Non-pigmented ciliary epithelial cell (primary cell): ENCODE measurements at regions not wholly inside any gene's neighbourhood (a gene's known extent, or its start where the extent isn't known, plus 50 kb on each side); places are given as distances from the start of the nearest gene placed in this dataset.
"Not testable (repeated sequence)": the region's sequence is repeated elsewhere in the genome, so short reads cannot be mapped to it uniquely, and the experiment has no call there.

Experiments
- DNase-seq: peaks from one replicate; pipeline ENCODE4 v3.0.0-alpha.2; 2010; ENCODE audit warnings: low read depth

DNA sequence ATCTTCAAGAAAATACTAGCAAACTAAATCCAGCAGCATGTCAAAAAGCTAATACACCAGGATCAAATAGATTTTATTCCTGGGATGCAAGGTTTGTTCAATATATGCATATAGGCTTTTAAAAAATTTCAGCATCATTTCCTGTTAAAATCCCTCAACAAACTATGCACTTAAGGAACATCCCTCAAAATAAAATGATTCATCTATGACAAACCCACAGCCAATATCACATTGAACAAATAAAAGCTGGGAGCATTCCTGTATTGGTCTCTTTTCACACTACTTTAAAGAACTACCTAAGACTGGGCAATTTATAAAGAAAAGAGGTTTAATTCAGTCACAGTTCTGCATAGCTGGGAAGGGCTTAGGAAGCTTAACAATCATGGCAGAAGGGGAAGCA, 726.7 kb downstream of the GRXCR1 start:
- no peak for DNase-seq

DNA sequence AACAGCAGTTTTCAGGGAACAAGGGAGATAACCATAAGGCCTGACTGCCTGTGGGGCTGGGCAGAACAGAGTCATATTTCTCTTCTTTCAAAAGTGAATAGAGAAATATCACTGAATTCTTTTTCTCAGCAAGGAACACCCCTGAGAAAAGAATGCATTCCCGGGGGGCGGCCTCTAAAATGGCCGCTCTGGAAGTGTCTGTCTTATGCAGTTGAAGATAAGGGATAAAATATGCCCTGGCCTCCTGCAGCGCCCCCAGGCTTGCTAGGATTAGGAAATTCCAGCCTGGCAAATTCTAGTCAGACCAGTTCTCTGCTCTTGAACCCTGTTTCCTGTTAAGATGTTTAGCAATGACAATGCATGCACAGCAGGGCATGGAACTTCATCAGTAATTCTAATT, 745.4 kb downstream of the GRXCR1 start:
- not testable (repeated sequence) for DNase-seq

DNA sequence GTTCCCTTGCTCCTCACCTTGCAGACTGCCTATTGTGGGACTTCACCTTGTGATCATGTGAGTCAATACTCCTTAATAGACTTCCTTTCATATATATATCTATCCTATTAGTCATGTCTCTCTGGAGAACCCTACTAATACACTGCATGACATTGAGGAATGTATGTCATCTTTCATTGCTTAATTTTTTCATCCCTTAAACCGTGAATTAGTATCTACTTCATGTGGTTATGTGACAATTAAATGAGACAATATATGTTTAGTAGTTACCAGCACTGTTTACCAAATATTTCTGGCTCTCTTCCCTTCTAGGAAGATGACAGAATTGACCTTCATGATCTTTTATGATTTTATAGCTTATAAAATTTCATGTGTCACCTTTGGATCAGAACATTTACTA, 759.5 kb downstream of the GRXCR1 start:
- DNase-seq: no peak

DNA sequence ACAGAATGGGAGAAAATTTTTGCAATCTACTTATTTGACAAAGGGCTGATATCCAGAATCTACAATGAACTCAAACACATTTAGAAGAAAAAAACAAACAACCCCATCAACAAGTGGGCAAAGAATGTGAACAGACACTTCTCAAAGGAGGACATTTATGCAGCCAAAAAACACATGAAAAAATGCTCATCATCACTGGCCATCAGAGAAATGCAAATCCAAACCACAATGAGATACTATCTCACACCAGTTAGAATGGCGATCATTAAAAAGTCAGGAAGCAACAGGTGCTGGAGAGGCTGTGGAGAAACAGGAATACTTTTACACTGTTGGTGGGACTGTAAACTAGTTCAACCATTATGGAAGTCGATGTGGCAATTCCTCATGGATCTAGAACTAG, 767.0 kb downstream of the GRXCR1 start:
- DNase-seq: not testable (repeated sequence)

DNA sequence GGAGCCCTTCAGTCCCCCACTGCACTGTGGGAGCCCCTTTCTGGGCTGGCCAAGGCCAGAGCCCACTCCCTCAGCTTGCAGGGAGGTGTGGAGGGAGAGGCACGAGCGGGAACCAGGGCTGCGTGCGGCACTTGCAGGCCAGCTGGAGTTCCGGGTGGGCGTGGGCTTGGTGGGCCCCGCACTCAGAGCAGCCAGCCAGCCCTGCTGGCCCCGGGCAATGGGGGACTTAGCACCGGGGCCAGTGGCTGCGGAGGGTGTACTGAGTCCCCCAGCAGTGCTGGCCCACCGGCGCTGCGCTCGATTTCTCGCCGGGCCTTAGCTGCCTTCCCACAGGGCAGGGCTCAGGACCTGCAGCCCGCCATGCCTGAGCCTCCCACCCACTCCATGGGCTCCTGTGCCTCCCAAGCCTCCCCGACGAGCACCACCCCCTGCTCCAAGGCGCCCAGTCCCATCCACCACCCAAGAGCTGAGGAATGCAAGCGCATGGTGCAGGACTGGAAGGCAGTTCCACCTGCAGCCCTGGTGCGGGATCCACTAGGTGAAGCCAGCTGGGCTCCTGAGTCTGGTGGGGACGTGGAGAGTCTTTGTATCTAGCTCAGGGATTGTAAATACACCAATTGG, 776.2 kb downstream of the KCTD8 start:
- DNase-seq: not testable (repeated sequence)

DNA sequence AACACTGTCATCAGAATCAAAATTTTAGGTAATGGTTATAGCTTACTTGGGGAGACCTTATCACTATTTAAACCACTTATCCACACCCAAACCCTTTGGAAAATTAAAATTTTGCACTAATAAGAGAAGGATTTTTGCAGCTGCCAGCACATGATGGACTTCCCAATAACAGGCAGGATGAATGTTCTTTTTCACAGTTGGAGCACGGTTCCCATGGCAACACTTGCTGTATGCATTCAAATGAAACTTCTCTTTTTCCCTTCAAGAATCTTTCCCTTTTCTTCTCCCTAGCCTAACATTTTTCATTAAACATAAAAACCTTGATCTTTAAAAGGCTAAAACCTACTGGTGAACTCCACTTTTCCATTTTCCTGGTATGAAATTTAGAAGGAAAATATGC, 768.2 kb downstream of the KCTD8 start:
- DNase-seq: no peak

DNA sequence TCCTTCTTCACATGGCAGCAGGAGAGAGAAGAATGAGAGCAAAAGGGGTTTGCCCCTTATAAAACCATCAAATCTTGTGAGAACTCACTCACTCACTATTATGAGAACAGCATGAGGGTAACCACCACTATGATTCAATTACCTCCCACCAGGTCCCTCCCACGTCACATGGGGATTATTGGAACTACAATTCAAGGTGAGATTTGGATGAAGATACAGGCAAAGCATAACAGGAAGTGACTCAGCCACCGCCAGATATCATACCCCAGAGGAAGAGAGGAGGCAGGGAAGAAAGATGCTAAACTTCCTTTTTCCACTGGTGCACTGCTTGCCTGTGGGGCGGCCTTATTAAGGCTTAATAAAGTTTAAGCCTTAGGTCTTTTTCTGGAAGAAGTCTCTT, 766.1 kb downstream of the KCTD8 start:
- DNase-seq: no peak

DNA sequence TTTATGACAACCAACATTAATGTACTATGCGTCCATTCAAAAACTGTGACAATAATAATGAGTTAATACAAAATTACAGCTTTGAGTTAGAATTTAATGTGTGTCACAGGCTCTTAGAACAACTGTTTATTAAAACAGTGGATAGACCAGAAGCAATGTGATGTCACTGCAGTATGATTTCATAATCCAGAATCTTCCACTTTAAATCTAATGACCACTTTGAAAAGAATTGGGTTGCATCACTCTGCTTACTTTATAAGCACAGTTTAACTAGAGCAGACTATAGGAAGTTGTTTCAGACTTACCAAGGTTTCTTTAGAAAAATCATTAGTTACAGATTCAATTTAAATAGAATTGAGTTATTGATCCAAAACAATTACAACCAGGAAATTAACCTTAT, 758.5 kb downstream of the KCTD8 start:
- no peak for DNase-seq

DNA sequence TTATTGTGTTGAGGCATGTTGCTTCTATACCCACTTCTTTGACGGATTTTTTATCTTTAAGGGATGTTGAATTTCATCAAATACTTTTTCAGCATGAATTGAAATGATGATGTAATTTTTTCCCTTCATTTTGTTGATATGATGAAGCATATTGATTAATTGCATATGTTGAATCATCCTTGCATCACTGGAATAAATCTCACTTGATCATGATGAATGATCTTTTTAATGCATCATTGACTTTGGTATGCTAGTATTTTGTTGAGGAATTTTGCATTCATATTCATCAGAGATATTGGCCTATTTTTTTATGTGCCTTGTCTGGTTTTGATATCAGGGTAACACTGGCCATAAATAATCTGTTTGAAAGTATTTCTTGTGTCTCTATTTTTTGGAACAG, 754.7 kb downstream of the KCTD8 start:
- DNase-seq: no peak

DNA sequence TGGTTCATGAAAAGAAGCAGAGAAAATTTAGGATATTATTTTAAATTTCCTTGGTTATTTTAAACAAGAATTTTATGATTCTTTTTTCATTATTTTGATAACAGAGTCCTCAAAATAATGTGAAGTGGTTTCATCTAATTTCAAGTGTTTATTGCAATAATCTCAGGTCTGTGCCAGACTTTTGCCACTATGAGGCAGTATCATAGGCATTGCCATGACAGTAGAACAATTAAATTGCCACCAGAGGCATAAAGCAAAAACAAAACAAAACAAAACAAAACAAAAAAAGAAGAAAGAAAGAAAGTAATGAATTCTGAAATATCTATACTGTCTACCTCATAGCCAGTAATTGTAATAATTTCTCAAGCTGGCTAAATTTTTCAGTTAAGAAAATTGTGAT, 739.2 kb downstream of the KCTD8 start:
- DNase-seq: no peak

DNA sequence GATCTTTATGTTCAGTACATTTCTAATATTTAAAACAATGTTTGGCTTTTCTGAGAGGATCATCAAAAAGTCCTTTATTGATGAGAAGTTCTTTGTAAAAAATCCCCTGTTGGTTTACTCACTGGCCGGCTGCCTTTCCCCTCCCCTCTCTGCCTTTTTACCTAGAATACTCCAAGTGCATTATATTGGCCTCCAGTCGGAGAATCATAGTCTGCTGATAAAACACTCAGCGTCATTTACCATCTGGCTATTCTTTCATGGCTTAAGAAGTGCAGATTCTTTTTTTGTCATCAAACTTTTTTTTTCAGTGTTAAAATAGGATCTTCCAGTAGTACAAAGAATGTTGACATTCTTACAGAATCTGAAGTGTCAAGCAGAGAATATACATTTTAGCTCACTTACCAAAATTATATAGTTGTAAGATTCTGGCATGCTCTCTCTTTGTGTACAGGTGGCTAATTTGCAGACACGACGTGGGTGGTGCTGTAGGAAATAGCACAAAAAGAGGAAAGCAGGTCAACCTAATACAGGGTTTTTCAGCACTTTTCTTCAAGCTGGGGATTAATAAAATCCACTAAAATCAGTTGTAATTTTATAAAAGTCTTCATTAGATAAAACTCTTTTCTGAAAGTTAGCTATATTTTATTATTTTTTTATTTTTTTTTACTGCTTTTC, 731.8 kb downstream of the KCTD8 start:
- DNase-seq: no peak

DNA sequence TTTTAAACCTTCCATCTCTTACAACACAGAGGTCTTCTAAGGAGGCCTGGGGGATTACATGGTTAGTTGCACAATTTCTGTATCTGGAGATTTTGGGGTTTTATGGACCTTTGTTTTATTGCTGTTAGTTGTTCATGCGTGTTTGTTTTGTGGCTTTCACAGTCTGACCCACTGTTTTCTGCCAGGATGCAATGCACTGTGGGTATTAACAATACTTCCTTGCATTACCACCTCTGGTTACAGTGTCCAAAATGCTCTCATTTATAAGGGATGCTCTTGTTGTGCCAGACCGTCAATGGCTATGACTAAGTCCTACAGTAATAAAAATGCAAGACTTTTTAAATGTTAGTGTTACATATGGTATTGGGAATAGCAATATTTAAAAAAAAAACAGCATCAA, 730.2 kb downstream of the KCTD8 start:
- DNase-seq: no peak

DNA sequence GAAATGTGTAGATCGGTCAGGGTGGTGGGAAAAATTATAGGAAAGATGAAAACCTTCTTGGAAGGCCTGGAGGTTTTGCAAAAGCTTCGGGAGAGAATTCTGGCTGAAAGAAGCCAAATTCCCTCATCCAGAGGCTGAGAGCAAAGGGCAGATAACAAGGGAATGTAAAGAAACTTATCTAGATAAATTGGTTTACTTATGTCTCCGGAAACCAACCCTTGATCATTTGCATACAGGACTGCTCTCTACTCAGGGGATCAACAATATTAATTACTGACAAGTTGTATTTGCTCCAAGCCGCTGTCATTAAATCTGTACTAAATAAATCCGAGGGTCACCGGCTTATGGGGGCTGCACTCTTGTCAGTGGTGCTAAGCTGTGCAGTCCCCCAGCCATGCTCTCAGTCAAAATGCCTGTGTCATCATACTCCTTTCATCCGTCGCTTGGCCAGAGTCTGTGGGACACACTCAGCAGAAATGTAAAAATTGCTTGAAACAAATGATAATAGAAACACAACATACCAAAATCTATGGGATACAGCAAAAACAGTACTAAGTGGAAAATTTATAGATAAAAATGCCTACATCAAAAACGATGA, 715.7 kb downstream of the KCTD8 start:
- no peak for DNase-seq

DNA sequence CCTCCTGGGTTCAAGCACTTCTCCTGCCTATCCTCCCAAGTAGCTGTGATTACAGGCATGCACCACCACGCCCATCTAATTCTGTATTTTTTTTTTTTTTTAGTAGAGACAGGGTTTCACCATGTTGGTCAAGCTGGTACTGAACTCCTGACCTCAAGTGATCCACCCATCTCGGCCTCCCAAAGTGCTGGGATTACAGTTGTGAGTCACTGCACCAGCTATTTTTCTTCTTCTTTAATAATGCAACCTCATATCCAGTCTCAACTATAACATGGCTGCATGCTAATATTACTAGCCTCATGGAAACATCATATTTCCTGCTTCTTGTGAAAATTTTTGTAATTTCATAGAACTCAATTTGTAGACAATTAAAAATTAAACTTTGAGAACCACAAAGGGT, 706.5 kb downstream of the KCTD8 start:
- no peak for DNase-seq

DNA sequence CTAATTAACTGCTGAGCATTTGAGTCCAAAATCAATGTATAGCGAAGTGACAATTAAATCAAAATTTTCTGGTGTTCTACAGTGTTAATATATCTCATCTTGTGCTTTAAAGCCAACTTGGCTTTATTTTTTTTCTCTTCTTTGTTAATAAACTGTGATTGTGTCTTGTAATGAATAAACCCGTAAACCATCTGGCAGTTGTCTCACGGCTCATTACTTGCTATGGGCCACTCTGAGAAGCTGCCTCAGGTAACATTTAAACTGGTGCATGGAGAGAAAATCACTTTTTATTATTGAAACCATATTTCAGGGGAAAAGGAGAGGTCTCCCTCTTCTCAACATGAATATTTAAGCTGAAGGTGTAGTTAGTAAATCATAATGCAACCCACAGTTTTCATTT, 694.0 kb downstream of the KCTD8 start:
- DNase-seq: no peak

DNA sequence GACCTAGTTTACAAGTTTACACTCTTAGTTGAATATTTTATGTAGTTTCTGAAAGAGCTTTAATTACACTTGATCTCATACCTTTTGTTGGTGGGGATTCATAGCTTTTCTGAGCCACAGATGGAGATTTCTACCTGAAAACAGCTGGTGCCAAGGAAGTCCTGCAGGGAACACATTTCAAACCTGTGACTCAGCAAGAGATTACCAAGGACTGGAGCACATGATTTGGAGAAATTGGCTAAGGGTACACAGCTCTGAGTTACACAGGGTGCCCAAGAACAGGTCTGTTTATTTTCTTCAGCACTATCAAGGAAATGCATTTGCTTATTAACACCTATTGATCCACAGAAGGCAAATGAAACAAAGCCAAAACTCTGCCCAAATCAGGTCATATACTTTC, 691.5 kb downstream of the KCTD8 start:
- DNase-seq: no peak

DNA sequence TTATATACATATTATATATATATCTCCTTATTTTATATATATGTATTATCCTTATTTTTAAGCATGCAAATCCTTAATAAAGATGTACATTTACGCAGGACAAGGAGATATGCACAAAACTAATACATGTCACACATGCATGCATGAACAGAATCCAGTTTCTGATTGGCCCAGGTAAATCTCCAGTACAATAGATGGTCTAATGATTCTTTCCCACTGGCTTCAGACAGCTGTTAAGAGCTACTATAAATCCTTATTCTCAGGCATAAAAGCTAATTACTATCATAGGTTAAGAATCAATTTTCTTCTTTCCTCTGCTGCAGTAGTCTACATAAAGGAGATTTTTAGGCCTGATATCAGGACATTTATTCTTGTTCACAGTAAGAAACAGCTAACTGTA, 689.8 kb downstream of the KCTD8 start:
- no peak for DNase-seq

DNA sequence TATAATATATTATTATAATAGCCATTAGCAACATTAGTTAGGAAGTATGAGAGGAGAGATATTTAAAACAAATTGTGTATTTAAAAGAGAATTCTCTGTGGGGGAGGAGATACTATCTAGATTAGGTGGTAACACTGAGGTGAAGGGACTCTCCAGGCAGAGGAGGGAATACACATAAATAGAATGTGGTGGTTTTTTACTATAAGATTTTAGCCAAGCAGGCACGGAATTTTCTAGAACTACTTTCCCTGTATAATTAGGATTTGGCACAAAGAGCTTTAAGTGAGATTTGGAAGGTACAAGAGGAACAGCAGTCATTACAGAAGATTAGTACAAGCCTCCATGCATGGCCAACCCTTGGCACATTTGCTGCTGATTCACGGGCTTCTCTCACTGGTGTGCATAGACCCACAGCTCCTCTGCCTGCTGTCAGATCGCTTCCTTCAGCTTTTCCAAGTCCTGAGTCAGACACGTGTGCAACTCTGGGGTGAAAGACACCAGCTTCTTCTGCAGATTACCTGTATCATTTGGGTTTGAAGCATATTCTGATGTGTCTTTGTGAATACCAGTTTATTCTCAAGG, 685.5 kb downstream of the KCTD8 start:
- DNase-seq: no peak

DNA sequence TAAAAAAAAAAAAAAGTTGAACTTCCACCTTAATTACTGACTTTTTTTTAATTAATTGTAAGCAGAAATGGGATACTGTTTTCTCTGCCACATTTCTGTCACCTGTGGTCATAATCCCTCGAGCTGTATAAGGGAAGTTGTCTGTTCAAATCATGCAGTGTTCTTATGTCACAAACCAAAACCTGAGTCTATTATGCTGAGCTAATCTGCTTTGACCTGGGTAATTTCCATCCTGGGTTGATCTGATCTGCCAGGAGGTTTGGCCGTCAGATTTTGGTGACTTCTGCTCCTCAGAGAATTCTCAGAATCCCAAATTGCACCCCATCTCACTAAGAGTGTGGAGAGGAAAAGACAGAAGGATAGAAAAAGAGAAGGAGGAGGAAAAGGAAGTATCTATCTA, 683.1 kb downstream of the KCTD8 start:
- no peak for DNase-seq

DNA sequence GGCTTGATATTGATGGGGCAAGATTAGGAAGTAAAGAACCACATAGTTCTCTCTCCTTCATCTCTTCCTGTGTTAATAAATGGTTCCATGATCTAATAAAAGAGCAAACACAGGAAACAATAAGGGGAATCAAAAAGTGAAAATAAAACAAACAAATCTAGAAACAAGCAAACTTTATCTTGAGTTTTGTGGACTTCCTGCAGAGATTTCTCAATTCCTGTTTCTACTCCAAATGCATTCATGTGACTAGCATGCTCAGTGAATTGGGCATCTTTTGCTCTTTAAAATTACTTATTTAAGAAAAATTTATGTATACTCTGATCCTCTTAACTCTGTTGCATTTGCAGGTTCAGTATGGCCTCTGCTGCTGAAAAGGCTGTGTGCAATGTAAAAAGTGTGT, 682.0 kb downstream of the KCTD8 start:
- DNase-seq: no peak

DNA sequence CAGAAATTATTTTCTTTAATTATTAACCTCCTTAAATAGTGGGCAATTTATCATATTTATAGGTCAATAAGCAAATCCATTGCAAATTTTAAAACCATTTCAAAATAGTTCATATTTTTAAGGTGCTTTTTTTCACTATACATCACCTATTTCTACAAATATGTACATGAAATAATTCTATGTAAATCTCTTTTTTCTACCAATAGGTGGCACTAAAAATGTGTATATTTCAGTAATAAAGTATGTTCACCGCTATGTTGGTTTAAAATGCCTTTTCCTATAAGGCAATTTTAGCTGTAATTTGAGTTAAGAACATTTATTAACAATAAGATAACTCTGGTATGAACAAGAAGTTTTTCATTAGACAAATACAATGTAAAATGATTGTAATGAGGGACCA, 672.2 kb downstream of the KCTD8 start:
- DNase-seq: no peak

DNA sequence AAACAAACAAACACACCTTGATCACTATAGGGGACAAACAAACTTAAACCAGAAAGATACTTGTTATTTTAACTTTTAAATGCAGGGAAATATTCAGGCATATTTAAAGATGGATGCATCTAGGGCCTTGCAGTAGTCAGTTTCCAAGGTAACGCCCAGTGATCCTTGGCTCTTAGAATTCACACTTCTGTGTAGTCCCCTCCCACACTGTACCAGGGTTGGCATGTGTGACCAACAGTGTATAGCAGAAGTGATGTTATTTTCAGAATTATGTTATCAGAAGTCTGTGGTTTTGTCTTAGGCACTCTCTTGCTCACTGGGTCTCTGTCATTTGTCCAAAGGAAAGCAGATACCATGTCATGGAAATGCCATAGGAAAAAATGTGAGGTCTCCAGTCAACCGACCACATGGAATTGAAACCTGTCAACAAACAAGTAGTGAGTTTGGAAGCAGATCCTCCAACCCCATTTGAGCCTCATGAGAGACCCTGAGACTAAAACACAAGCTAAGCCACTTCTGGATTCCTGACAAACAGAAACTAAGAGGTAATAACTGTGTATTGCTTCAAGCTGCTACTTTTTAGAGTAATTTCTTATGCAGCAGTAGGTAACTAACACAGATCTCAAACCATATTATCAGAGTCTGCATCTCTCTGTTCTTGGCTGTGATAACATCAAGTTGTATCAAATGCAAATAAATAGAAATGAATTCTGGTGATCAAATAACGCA, 670.3 kb downstream of the KCTD8 start:
- DNase-seq: no peak

DNA sequence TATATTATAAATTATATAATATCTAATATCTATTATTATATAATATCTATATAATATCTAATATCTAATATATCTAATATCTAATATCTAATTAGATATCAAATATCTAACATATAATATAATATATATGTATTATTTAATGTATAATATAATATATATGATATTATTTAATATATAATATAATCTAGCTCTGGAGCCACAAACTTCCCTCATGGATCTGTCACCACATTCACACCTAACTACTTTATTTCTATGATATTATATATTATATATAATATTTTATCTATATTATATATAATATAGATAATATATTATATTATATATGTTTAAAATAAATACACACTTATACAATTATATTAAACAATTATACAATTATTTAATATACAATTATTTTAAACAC, 667.5 kb downstream of the KCTD8 start:
- DNase-seq: no peak
